SK-N-SH (cell line): ENCODE measurements at regions not wholly inside any gene's neighbourhood (a gene's known extent, or its start where the extent isn't known, plus 50 kb on each side); places are given as distances from the start of the nearest gene placed in this dataset.

Source experiments
- CTCF ChIP-seq: fragments of 200-600 bp; sonication (generic); IDR thresholded peaks from 2 replicates; pipeline ENCODE4 v1.6.1; 2017; ENCODE audit warnings: antibody characterized with exemption, mild to moderate bottlenecking, moderate library complexity
- EP300 ChIP-seq, 2 experiments: IDR thresholded peaks; 2 replicates each; pipeline versions ENCODE4 v1.4.0 to v1.6.1; 2012; ENCODE audit warnings: borderline replicate concordance in 1 of 2, low read depth in 1 of 2, low read length in 1 of 2
- FOSL2 ChIP-seq: IDR thresholded peaks from 2 replicates; pipeline ENCODE4 v1.4.0; 2012; ENCODE audit warnings: low read depth, mild to moderate bottlenecking, moderate library complexity, borderline replicate concordance
- FOXM1 ChIP-seq: IDR thresholded peaks from 2 replicates; pipeline ENCODE4 v1.4.0; 2012; ENCODE audit warnings: low read depth, mild to moderate bottlenecking
- MAX ChIP-seq: IDR thresholded peaks from 2 replicates; pipeline ENCODE4 v1.4.0; 2012; ENCODE audit warnings: low read depth
- MXI1 ChIP-seq: IDR thresholded peaks from 2 replicates; pipeline ENCODE4 v1.6.1; 2012; ENCODE audit warnings: mild to moderate bottlenecking, low read depth, low read length, improper control_type of control experiment
- NRF1 ChIP-seq: IDR thresholded peaks from 2 replicates; pipeline ENCODE4 v1.6.1; 2012; ENCODE audit warnings: low read depth, mild to moderate bottlenecking, low read length
- POLR2AphosphoS5 ChIP-seq: IDR thresholded peaks from 2 replicates; pipeline ENCODE4 v1.6.1; 2012; ENCODE audit warnings: low read depth, low read length
- REST ChIP-seq: IDR thresholded peaks from 2 replicates; pipeline ENCODE4 v1.6.1; 2012; ENCODE audit warnings: mild to moderate bottlenecking, low read depth, low read length, moderate library complexity
- RFX5 ChIP-seq: IDR thresholded peaks from 2 replicates; pipeline ENCODE4 v1.6.1; 2012; ENCODE audit warnings: mild to moderate bottlenecking, improper control_type of control experiment, low read length
- SIN3A ChIP-seq: IDR thresholded peaks from 2 replicates; pipeline ENCODE4 v1.6.1; 2012; ENCODE audit warnings: low read depth, mild to moderate bottlenecking, low read length, moderate library complexity, borderline replicate concordance
- SMC3 ChIP-seq: IDR thresholded peaks from 2 replicates; pipeline ENCODE4 v1.6.1; 2012; ENCODE audit warnings: low read depth, low read length, improper control_type of control experiment
- TAF1 ChIP-seq: IDR thresholded peaks from 2 replicates; pipeline ENCODE4 v1.6.1; 2012; ENCODE audit warnings: low read depth, mild to moderate bottlenecking, low read length, moderate library complexity, borderline replicate concordance
- USF2 ChIP-seq: fragments of 150-350 bp; IDR thresholded peaks from 2 replicates; pipeline ENCODE4 v1.6.1; 2017; ENCODE audit warnings: antibody characterized with exemption, low read length, low read depth, borderline replicate concordance

- TF ChIP-seq TAF1 (no peak), CTCF (no peak), FOSL2 (no peak), USF2 (no peak), REST (no peak), POLR2AphosphoS5 (no peak), SMC3 (no peak), SIN3A (no peak), EP300 (IDR thresholded peaks at IDR 0.05; ENCODE audit: borderline replicate concordance in 1 of 2, low read depth in 1 of 2, low read length in 1 of 2) (no peak), RFX5 (no peak), NRF1 (no peak), MAX (no peak), FOXM1 (no peak), MXI1 (no peak)
These were observed 1091.9 kb upstream of the TENM4 start for GRCh38 chr11:80532633-80533232.
